Mammary epithelial cell (primary cell): ENCODE measurements at regions not wholly inside any gene's neighbourhood (a gene's known extent, or its start where the extent isn't known, plus 50 kb on each side); places are given as distances from the start of the nearest gene placed in this dataset.

Experiments used
- CTCF ChIP-seq, 2 donors: IDR thresholded peaks in 1 of 2; conservative IDR thresholded peaks in 1 of 2; 2 replicates each; pipeline ENCODE4 v1.5.1; 2011 to 2012; ENCODE audit warnings: inconsistent platforms in 2 of 2, low read length in 2 of 2, mild to moderate bottlenecking in 2 of 2, control low read depth in 1 of 2, low read depth in 1 of 2; ENCODE audit not compliant: insufficient read depth in 1 of 2; ENCODE audit errors: extremely low read depth in 1 of 2
- EZH2 ChIP-seq: IDR thresholded peaks from 2 replicates; pipeline ENCODE4 v1.6.1; 2012; ENCODE audit warnings: low read length, inconsistent platforms, borderline replicate concordance

GRCh38 chr5:98296426-98296825 is 477.0 kb upstream of the RGMB start:
- no peak for TF ChIP-seq CTCF (conservative IDR thresholded peaks at IDR 0.05 in 1 of 2, IDR thresholded peaks at IDR 0.05 in 1 of 2; ENCODE audit: extremely low read depth in 1 of 2, insufficient read depth in 1 of 2, low read depth in 1 of 2, low read length in 2 of 2)
- TF ChIP-seq EZH2 = no peak
